ENCODE measurements at regions not wholly inside any gene's neighbourhood (a gene's known extent, or its start where the extent isn't known, plus 50 kb on each side); places are given as distances from the start of the nearest gene placed in this dataset.

GRCh38 chr3:167109746-167110145 is 270.4 kb downstream of the ZBBX start:
- no peaks in the 10 kb centered on the region for H3K4me1 Mint-ChIP-seq (ENCODE audit: unreplicated experiment)
- no peak for TF ChIP-seq CTCF (IDR thresholded peaks at IDR 0.05)
- H3K27me3 Mint-ChIP-seq (ENCODE audit: unreplicated experiment) = peaks cover 2% of the 10 kb centered on the region
- H3K9me3 Mint-ChIP-seq (ENCODE audit: unreplicated experiment) = no peaks in the 10 kb centered on the region
- no peaks in the 10 kb centered on the region for H3K36me3 Mint-ChIP-seq (ENCODE audit: unreplicated experiment)
- DNase-seq (ENCODE audit: extremely low spot score, unreplicated experiment) = no peak
- no peak overlapping the region for H3K27ac Mint-ChIP-seq (ENCODE audit: unreplicated experiment)
- H3K4me3 Mint-ChIP-seq (ENCODE audit: unreplicated experiment) = no peak overlapping the region

- Mint-ChIP-seq H3K27ac (ENCODE audit: unreplicated experiment) (no peak overlapping the region), H3K27me3 (ENCODE audit: unreplicated experiment) (peaks cover 5% of the 10 kb centered on the region), H3K36me3 (ENCODE audit: unreplicated experiment) (no peaks in the 10 kb centered on the region), H3K9me3 (ENCODE audit: unreplicated experiment) (no peaks in the 10 kb centered on the region), H3K4me1 (ENCODE audit: unreplicated experiment) (no peaks in the 10 kb centered on the region), H3K4me3 (ENCODE audit: unreplicated experiment) (no peak overlapping the region)
- no peak for TF ChIP-seq CTCF (IDR thresholded peaks at IDR 0.05)
- DNase-seq (ENCODE audit: extremely low spot score, unreplicated experiment) = no peak
These were observed 273.6 kb downstream of the ZBBX start for GRCh38 chr3:167106456-167106855.

DNA sequence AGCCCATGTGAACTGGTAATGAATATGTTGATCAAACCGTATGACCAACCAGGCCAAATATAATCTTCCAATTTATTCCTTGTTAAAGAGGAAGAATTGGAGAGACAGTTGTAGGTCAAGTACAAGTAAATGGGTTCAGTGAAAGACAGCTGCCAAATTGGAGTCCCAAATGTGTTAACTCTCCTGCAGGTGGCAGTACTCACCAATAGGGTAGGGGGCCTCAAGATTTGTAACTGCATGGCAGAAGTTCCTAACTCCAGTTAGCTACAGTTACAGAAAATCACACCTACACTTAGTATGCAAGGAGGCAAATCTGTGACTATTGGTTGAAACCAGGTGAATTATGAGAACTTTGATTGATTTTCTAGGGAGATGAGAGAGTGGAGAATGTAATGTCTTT is 278.0 kb downstream of the ZBBX start:
- Mint-ChIP-seq H3K9me3 (ENCODE audit: unreplicated experiment) (no peaks in the 10 kb centered on the region), H3K27ac (ENCODE audit: unreplicated experiment) (no peak overlapping the region), H3K36me3 (ENCODE audit: unreplicated experiment) (no peaks in the 10 kb centered on the region), H3K4me3 (ENCODE audit: unreplicated experiment) (no peak overlapping the region), H3K27me3 (ENCODE audit: unreplicated experiment) (peaks cover 3% of the 10 kb centered on the region), H3K4me1 (ENCODE audit: unreplicated experiment) (no peaks in the 10 kb centered on the region)
- no peak for TF ChIP-seq CTCF (IDR thresholded peaks at IDR 0.05)
- no peak for DNase-seq (ENCODE audit: extremely low spot score, unreplicated experiment)

- TF ChIP-seq CTCF (IDR thresholded peaks at IDR 0.05) = no peak
- Mint-ChIP-seq H3K27ac (ENCODE audit: unreplicated experiment) (no peak overlapping the region), H3K4me1 (ENCODE audit: unreplicated experiment) (no peaks in the 10 kb centered on the region), H3K36me3 (ENCODE audit: unreplicated experiment) (no peaks in the 10 kb centered on the region), H3K27me3 (ENCODE audit: unreplicated experiment) (peaks cover 3% of the 10 kb centered on the region), H3K9me3 (ENCODE audit: unreplicated experiment) (no peaks in the 10 kb centered on the region), H3K4me3 (ENCODE audit: unreplicated experiment) (no peak overlapping the region)
- no peak for DNase-seq (ENCODE audit: extremely low spot score, unreplicated experiment)
These were observed 279.4 kb downstream of the ZBBX start for GRCh38 chr3:167100651-167101050.

DNA sequence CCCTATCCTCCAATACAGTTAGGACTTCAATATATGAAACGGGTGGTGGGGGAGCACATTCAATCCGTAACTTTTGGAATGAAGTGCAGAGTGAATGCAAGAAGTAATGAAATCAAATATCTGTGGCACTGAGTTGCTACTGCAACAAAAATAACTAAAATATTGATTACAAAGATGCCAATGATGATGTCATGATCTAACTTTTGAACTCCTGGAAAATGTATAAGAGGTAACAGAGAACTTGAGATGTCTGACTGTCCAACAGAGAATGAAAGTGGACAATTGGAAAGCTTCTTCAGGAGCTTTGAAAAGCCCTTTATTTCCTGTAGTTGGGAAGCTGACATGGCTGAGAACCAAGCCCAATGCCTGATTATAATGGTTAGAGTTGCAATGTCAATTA is 279.9 kb downstream of the ZBBX start:
- H3K36me3 Mint-ChIP-seq (ENCODE audit: unreplicated experiment) = no peaks in the 10 kb centered on the region
- DNase-seq (ENCODE audit: extremely low spot score, unreplicated experiment) = no peak
- H3K4me1 Mint-ChIP-seq (ENCODE audit: unreplicated experiment) = no peaks in the 10 kb centered on the region
- no peak for TF ChIP-seq CTCF (IDR thresholded peaks at IDR 0.05)
- no peak overlapping the region for H3K27ac Mint-ChIP-seq (ENCODE audit: unreplicated experiment)
- no peaks in the 10 kb centered on the region for H3K9me3 Mint-ChIP-seq (ENCODE audit: unreplicated experiment)
- H3K4me3 Mint-ChIP-seq (ENCODE audit: unreplicated experiment) = no peak overlapping the region
- H3K27me3 Mint-ChIP-seq (ENCODE audit: unreplicated experiment) = peaks cover 3% of the 10 kb centered on the region

Measured in osteocyte (in vitro differentiated cells).